Tibial artery (tissue), 4 donors: ENCODE measurements at regions not wholly inside any gene's neighbourhood (a gene's known extent, or its start where the extent isn't known, plus 50 kb on each side); places are given as distances from the start of the nearest gene placed in this dataset.
"Not testable (repeated sequence)": the region's sequence is repeated elsewhere in the genome, so short reads cannot be mapped to it uniquely, and the experiment has no call there.

Experiments used
- DNase-seq, 2 donors: peaks; one replicate each; pipeline ENCODE4 v3.0.0-alpha.2; 2019
- H3K27ac ChIP-seq, 2 donors: fragments of 200-600 bp; sonication (generic) in 1 of 2; 1 replicate in 1 of 2; 2 replicates in 1 of 2; pipeline ENCODE4 v1.5.1; 2018 to 2019; ENCODE audit warnings: mild to moderate bottlenecking in 1 of 2
- H3K27me3 ChIP-seq, 2 donors: fragments of 200-600 bp; sonication (generic) in 1 of 2; one replicate each; pipeline versions ENCODE4 v1.5.1 to v1.6.0; 2016 to 2019
- H3K36me3 ChIP-seq, 3 donors: fragments of 200-600 bp; sonication (generic) in 2 of 3; one replicate each; pipeline ENCODE4 v1.5.1; 2016 to 2019; ENCODE audit warnings: mild to moderate bottlenecking in 2 of 3
- H3K4me1 ChIP-seq, 4 donors: fragments of 200-600 bp; sonication (generic) in 2 of 4; 1 replicate in 3 of 4; 2 replicates in 1 of 4; pipeline ENCODE4 v1.5.1; 2016 to 2019
- H3K4me3 ChIP-seq, 2 donors: fragments of 200-600 bp; sonication (generic) in 1 of 2; 1 replicate in 1 of 2; 2 replicates in 1 of 2; pipeline ENCODE4 v1.5.1; 2018 to 2019; ENCODE audit warnings: mild to moderate bottlenecking in 2 of 2
- H3K9me3 ChIP-seq, 3 donors: fragments of 200-600 bp; sonication (generic) in 1 of 3; one replicate each; pipeline ENCODE4 v1.5.1; 2016 to 2019
- CTCF ChIP-seq, 2 experiments: fragments of 200-600 bp in 1 of 2; fragments of 450-650 bp in 1 of 2; IDR thresholded peaks; one replicate each; pipeline ENCODE4 v1.5.1; 2017 to 2019; ENCODE audit warnings: antibody characterized with exemption in 2 of 2, mild to moderate bottlenecking in 1 of 2, moderate library complexity in 1 of 2
- intact Hi-C: fragments of 100-400 bp; cut with DNase I; formaldehyde crosslinking; loops from one replicate; pipeline ENCODE4 v1.15.0; 2023; ENCODE audit warnings: low total_unique reads

- no peak for TF ChIP-seq CTCF (IDR thresholded peaks at IDR 0.05)
- Histone ChIP-seq H3K36me3 (no peaks in the 10 kb centered on the region), H3K9me3 (peaks cover 0 to 5% (median 0%) of the 10 kb centered on the region in 3 donors), H3K27me3 (no peaks in the 10 kb centered on the region), H3K4me1 (no peaks in the 10 kb centered on the region), H3K4me3 (no peak overlapping the region), H3K27ac (no peak overlapping the region)
- no peak for DNase-seq
- intact Hi-C loops: no loop called here
Observed at GRCh38 chr6:150783813-150784212, 81.7 kb upstream of the MTHFD1L start.

- H3K27ac ChIP-seq: no peak overlapping the region
- intact Hi-C loops: no loop called here
- peaks cover 0 to 5% (median 0%) of the 10 kb centered on the region in 3 donors for H3K9me3 ChIP-seq
- H3K4me1 ChIP-seq: no peaks in the 10 kb centered on the region
- H3K36me3 ChIP-seq: no peaks in the 10 kb centered on the region
- no peak for DNase-seq
- no peak for TF ChIP-seq CTCF (IDR thresholded peaks at IDR 0.05)
- no peaks in the 10 kb centered on the region for H3K27me3 ChIP-seq
- H3K4me3 ChIP-seq: no peak overlapping the region
Observed at GRCh38 chr6:150787429-150787828, 78.1 kb upstream of the MTHFD1L start.

- H3K27ac ChIP-seq: no peak overlapping the region
- no peak overlapping the region for H3K4me3 ChIP-seq
- TF ChIP-seq CTCF (IDR thresholded peaks at IDR 0.05): no peak
- H3K9me3 ChIP-seq: peaks cover 0 to 5% (median 0%) of the 10 kb centered on the region in 3 donors
- DNase-seq: no peak
- H3K4me1 ChIP-seq: no peaks in the 10 kb centered on the region
- no peaks in the 10 kb centered on the region for H3K36me3 ChIP-seq
- intact Hi-C loops: no loop called here
- H3K27me3 ChIP-seq: no peaks in the 10 kb centered on the region
Observed at GRCh38 chr6:150788089-150788488, 77.4 kb upstream of the MTHFD1L start.

- intact Hi-C loops, H3K27me3 ChIP-seq, H3K4me1 ChIP-seq, H3K4me3 ChIP-seq, H3K36me3 ChIP-seq, H3K27ac ChIP-seq, H3K9me3 ChIP-seq, DNase-seq: not testable (repeated sequence)
Observed at GRCh38 chr6:150789906-150790305, 75.6 kb upstream of the MTHFD1L start.

GRCh38 chr6:150791717-150792116, 73.8 kb upstream of the MTHFD1L start:
- no peaks in the 10 kb centered on the region for H3K27me3 ChIP-seq
- DNase-seq: no peak
- TF ChIP-seq CTCF (IDR thresholded peaks at IDR 0.05): no peak
- H3K36me3 ChIP-seq: no peaks in the 10 kb centered on the region
- no peaks in the 10 kb centered on the region for H3K4me1 ChIP-seq
- H3K27ac ChIP-seq: no peak overlapping the region
- intact Hi-C loops: no loop called here
- no peak overlapping the region for H3K4me3 ChIP-seq
- H3K9me3 ChIP-seq: no peaks in the 10 kb centered on the region

GRCh38 chr6:150797949-150798348, 67.6 kb upstream of the MTHFD1L start:
- no peaks in the 10 kb centered on the region for H3K27me3 ChIP-seq
- intact Hi-C loops: no loop called here
- TF ChIP-seq CTCF (IDR thresholded peaks at IDR 0.05): no peak
- H3K4me3 ChIP-seq: no peak overlapping the region
- H3K36me3 ChIP-seq: no peaks in the 10 kb centered on the region
- H3K9me3 ChIP-seq: no peaks in the 10 kb centered on the region
- H3K4me1 ChIP-seq: no peaks in the 10 kb centered on the region
- DNase-seq: no peak
- H3K27ac ChIP-seq: no peak overlapping the region
